Hematopoietic multipotent progenitor cell treated with erythropoietin and hydrocortisone succinate and interleukin-3 and kit ligand, for 6 days (in vitro differentiated cells): ENCODE measurements at regions not wholly inside any gene's neighbourhood (a gene's known extent, or its start where the extent isn't known, plus 50 kb on each side); places are given as distances from the start of the nearest gene placed in this dataset.

ENCODE experiments used
- DNase-seq: peaks from one replicate; pipeline ENCODE4 v3.0.0-alpha.2; 2015

DNA sequence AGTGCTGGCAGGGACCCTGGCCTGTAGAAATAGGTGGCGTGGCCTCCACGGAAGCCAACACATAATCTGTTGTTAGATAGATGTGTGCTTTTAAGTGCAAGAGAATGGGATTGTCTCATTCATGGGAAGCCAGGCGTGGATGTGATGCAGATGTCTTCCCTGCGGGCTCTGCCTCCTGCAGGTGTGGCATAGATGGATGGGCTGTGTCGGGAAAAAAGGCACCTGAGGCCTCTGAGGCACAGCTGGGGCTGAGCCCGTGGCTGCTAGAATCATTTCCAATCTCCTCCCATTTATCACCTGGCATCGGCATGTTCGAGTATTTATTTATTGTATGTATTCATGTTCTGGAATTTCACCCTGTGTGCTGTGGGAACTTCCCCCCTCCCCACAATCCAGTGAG lies 353.4 kb upstream of the AJAP1 start:
- DNase-seq = no peak

DNA sequence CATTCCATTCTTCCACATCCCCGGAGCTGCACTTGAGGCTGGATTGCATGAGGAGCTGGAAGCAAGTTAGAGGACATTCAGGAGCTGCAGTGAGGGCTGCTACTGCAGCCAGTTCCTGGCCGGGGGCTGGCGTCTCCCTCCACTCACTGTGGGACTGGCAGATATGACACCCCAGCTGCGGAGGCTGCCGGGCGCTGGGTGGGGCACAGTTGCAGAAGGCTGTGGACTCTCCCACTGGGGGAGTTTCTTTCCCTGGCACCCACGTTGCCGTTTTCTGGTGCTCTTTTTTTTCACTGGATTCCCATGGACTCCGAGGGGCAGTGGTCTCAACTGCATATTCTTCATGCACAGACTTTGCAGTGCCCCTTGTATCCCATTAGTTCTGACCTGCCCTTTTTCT lies 351.1 kb upstream of the AJAP1 start:
- no peak for DNase-seq

DNA sequence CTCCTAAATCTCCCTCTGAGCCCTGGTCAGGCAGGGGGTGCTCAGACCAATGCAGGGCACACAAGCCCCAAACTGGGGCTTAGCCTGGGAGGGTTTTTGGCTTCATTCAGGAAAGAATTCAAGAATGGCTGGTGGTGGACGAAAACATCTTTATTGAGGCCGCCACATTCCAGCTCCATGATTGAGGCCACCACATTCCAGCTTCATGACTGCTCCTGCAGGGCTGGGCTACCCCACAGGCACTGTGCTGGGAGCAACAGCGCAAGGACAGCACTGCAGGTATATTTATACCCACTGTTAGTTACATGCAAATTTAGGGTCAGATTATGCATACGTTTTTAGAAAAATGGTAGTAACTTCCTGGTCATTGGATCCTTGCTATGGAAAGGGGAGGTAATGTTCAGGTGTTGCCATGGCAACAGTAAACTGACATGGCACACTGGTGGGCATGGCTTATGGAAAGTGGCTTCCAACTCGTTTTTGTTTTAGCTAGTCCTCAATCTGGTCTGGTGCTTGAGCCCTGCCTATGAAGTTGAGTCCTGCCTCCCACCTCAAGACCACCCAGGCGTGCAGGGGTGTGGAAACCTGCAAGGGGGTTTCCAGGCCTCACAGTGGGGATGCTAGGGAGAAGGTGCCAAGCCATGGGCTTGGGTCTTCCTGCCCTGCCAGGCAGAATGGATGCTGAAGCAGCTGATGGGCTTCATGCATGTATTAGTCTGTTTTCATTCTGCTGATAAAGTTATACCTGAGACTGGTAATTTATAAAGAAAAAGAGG lies 348.7 kb upstream of the AJAP1 start:
- no peak for DNase-seq

DNA sequence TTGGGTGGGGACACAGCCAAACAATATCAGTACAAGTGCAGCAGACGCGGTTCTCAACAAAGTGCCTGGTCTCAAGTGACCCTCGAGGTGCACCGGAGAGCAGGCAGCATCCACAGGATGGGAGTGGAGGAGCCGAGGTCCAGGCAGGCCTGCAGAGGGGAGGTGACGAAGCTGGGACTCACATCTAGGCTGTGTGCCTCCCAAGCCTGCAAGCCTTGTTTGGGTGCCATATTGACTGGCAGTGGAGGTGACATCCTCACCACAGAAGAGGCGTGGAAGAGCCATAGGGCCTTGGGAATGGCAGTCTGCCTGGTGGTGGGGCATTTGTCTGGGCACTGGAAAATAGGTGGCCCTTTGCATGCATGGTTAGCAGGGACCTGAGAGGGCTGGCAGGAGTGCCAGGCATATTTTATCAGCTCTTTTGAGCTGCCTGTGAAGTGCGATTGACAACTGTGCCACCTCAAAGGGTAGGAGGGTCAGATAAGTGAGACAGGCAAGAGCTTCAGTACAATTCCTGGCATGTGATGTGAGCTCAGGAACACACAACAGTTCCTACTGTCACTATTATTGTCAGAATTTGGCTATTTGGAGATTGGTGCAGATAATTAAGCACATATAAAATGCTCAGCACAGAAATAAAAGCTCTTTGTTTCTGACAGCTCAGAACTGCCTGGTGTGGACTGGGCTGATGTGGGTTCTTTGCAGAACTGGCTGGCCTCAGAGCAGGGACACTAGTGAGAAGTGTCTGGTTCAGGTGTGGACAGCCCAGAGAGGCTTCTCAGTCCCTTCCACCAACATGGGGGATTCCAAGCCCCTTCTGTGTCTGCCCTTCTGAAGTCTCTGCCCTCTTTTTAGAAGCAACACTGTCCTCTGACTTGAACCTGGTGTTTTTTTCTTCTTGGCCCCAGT lies 347.6 kb upstream of the AJAP1 start:
- no peak for DNase-seq

DNA sequence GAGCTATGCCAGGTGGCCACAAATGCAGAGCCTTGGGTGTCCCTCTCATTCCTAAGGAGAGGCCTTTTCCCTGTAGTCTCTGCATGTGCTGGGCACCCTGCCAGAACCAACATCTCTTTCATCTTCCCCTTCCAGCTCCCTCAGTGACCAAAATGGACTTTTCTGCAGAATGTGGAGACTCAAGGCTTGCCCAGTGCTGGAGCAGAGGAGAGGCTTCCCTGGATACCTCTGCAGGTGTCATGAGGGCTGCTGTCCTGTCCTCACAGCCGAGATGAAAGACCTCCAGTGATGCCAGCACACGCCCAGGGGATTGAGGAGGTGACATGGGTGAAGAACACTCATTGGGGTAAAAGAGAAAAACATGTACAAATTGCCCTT lies 347.0 kb upstream of the AJAP1 start:
- DNase-seq = no peak

DNA sequence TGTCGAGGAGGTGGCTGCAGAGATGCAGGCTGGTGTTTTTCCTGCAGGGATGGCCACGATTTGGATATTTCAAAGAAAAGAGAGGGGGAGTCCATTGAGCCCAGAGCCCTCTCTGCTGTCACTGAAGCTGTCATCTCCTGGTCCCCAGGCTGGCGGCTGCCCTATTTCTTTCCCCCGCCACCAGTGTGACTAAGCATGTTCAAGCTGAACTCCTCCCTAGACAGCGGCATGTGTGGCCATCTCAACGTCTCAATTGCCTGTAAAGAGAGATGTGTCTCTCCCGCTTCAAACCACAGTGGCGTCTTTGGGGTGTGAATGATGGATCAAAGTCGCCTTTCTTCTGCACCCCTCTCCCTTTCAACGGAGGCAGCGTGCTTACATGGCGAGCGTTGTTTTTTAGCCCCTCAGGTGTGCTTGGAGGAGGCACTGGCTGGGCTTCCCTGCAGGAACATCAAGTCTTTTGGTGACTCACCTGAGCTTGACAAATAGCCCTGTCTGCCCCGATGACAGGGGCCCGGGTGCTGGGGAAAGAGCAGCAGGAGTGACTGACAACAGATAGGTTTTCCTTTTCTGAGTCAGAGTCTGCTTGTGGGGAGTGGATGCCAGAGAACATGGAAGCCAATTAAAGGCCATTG lies 346.4 kb upstream of the AJAP1 start:
- DNase-seq = no peak

DNA sequence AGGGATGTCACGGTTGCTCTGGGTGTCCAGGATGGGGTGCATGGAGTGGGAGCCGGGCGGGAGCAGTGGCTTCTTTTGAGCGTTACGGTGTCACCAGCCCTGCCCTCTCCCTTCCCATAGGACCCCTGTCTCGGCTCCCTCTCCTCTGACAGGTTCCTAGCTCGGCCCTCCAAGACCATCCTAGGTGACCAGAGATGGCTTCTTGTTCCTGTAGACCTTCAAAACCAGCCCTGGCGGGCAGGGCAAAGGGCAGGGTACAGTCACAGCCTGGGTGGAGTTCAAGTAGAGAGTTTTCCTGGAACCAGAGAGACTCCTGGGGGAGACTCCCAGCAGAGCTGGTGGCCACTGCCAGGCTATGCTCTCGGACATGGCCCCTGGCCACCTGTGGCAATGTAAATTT lies 345.6 kb upstream of the AJAP1 start:
- no peak for DNase-seq

DNA sequence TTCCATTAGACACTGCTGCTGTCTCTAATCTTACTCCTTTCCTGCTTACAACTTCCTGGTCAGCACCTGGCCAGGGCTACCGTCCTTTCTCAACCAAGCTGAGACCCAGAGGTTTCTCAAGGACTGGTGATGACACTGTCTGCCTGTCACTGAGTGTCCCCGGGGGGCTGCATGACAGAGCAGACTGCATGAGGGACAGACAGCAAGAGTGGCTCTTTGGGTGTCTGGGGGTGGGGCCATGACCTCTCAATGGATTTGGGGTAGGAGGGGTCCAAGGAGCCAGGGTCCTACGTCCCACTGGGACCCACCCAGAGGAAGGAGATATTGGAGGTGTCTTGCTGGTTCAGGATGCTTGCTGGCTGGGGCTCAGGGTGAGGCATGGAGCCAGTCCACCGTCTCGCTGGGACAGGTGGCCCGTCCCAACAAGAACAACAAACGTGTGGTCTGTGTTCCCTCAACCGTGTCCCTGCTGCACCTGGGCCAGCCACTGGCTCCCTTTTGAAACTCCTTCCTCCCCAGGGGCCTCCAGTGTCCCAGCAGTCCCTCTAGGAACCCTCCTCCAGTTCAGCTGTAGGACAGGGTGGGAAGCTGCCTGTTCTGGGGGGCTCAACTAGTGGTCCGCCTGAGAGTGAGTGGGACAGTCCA lies 344.6 kb upstream of the AJAP1 start:
- DNase-seq = no peak

DNA sequence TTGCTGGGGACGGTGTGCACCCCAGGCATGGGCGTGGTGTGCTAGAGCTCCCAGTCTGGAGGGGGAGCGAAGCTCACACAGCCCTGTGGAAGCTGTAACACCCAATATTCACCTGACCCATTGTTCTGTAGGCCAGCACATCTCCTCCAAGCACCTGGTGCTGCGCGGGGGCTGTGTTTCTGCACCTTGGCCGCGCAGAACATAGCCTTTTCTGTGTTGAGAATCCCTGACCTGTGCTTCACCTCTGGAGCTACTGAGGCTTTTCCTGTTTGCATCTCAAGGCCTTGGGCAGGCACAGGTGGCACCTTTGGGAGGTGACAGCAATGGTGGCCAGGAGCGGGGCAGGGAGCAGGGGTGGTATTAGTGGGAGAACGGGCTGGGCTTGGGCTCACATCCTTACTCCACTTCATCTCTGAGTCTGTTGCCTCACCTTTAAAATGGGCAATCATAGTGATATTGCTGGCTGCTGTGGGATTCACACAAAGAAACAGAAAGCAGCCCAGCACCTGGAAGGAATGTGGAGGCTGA lies 343.9 kb upstream of the AJAP1 start:
- DNase-seq = no peak

DNA sequence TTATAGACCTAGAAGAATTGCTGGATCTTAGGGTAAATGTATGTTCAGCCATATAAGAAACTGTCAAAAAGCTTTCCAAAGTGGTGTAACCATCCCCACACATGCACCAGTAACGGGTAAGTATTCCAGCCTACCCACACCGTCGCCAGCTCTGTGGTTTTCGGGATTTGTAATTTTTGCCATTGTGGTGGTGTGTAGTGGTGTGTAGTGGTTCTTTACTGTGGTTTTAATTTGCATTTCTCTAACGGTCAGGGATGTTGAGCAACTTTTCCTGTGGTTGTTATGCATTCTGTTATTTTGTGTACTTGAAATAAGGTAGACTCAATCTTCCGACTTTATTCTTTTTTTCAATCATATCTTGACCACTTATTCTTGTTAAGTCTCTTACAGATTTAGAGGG lies 342.4 kb upstream of the AJAP1 start:
- no peak for DNase-seq

DNA sequence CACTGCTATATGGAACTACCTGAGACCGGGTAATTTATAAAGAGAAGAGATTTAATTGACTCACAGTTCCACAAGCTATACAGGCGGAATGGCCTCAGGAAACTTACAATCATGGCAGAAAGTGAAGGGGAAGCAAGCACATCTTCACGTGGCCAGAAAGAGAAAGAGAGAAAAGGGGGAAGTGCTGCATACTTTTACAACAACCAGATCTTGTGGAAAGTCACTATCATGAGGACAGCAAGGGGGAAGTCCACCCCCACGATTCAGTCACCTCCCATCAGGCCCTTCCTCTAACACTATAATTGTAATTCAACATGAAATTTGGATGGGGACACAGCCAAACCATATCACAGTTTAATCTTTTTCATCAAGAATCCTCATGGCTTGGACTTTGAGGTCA lies 339.2 kb upstream of the AJAP1 start:
- no peak for DNase-seq

DNA sequence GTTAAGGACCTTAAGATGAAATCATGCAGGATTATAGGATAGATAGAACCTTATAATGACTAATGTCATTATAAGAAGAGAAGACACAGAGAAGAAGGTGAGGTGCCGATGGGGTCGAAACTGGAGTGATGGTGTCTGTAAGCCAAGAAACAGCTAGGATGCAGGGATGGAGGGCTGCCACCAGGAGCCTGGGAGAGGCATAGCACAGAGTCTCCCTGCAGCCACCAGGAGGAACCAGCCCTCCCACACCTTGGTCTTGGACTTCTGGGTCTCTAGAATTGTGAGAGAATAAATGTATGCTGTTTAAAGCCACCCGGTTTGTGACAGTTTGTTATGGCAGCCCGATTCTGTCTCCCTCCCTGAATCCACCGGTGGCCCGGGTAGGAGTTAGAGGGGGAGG lies 337.2 kb upstream of the AJAP1 start:
- DNase-seq = no peak

DNA sequence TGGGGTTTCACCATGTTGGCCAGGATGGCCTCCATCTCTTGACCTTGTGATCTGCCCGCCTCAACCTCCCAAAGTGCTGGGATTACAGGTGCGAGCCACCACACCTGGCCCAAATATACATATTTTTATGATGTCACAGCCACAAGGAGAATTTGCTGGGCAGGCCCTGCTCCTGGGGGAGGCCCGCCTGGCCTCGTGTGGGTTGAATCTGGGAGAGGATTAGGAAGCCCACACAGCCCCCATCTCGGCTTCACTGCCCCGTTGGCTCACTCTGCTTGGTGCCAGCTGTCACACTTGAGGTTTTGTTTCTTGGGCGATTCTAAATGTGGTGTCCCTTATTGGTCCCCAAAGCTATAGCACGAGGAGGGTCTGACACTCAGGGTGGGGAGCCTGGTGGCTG lies 335.7 kb upstream of the AJAP1 start:
- no peak for DNase-seq

DNA sequence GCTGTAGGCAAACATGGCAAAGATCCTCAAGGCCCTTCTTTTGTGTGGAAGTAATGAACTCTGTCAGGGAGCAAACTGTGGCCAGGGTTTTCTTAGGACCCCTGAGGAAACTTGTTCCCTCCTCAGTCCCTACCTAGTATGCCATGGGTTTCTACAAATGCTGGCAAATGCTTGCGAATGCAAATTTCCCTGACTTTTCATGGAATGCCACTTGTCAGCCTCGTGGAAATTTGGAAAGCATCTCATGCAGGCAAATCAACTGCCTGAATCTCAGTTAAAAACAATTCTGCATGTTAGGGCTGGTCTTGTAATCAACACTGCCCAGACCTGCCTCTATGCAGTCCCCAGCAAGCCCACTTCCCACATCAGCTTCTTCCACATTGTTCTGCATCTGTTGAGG lies 334.9 kb upstream of the AJAP1 start:
- no peak for DNase-seq

DNA sequence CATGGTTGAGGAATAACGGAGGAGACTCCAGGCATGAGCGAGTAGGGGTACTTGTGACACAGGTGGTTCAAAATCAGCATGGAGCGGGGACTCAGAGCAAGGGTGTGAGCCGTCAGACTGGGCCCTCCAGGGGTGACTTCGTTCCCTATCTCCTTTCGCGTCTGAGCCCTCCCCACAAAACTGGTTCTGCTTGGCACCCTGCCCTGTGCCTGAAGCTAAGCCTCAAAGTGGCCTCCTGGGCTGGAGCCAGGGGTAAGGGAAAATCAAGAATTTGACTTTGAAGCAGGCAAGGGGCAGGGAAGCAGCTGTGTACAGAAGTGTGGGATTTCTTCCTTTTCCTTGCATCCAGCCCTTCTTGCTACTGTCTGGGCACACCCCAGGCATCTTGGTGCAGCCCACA lies 331.5 kb upstream of the AJAP1 start:
- peak; percentile 76 for DNase-seq

DNA sequence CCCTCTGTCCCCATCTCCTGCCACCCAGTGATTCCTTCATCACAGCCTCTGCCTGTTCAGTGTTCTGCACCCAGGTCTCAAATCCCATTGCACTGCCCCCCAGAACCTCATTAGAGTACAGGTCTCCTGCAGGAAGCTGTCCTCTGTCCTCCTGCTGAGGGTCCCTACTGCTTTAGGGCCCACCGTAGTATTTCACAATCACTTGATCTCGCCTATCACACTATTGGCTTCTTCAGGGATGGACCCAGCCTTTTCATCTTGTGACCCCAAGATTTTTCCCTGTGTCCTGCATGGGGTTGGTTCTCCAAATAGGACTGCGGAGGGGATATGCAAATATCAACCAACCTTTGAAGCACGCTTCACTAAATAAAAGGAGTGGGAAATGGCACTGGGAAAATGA lies 331.1 kb upstream of the AJAP1 start:
- DNase-seq = no peak

DNA sequence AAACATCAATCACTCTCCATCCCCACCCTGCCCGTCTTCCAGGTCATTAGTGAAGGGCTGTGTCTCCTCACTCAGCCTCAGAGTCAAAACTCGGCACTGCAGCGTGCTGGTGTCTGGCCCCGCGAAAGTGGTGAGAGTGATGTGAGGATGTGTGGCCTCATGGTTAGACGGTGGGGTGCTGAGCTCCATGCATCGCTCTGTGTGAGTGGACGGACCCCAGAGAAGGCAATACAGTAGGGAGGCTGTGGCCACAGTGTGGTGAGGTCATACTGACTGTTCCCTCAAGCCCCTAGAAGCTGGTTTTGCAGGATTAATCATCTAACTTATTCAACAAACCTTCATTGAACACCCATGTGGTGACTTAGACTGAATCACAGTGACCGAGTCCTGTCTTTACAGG lies 329.9 kb upstream of the AJAP1 start:
- no peak for DNase-seq

DNA sequence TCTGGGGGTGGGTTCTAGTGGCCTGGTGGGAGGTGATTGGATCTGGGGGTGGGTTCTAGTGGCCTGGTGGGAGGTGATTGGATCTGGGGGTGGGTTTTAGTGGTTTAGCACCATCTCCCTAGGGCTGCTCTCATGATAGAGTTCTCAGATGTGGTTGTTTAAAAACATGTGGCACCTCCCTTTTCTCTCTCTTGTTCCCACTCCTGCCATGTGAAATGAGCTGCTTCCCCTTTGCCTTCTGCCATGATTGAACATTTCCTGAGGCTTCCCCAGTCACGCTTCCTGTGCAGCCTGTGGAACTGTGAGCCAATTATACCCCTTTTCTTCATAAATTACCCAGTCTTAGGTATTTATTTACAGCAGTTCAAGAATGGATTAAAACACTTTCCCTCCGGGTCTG lies 327.3 kb upstream of the AJAP1 start:
- no peak for DNase-seq

DNA sequence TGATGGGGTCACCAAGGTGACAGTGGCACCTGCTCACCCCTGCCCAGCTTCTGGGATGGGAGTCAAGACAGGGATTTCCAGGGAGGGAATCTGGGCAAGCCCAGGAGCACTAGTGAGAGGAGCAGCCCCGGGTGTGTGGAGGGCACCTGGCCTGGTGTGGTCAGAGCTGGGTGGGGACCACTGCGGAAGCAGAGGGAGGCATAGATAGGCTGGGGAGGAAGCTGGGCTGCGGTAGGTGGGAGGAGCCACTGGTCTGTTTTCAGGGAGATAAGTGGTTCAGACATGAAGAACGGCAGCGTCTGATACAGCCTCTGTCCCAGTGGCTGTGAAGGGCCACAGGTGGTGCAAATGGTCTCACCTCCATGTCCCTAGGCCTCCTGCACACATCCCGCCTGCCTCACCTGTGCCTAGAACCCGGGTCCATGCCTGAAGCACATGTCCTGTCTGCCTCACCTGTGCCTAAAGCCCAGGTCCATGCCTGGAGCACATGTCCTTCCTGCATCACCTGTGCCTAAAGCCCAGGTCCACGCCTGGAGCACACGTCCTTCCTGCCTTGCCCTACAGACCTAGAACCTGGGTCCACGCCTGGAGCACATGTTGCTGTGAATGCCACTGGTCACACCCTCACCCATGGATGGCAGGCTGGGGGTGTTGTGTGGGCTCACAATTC lies 325.9 kb upstream of the AJAP1 start:
- DNase-seq = peak; percentile 91

DNA sequence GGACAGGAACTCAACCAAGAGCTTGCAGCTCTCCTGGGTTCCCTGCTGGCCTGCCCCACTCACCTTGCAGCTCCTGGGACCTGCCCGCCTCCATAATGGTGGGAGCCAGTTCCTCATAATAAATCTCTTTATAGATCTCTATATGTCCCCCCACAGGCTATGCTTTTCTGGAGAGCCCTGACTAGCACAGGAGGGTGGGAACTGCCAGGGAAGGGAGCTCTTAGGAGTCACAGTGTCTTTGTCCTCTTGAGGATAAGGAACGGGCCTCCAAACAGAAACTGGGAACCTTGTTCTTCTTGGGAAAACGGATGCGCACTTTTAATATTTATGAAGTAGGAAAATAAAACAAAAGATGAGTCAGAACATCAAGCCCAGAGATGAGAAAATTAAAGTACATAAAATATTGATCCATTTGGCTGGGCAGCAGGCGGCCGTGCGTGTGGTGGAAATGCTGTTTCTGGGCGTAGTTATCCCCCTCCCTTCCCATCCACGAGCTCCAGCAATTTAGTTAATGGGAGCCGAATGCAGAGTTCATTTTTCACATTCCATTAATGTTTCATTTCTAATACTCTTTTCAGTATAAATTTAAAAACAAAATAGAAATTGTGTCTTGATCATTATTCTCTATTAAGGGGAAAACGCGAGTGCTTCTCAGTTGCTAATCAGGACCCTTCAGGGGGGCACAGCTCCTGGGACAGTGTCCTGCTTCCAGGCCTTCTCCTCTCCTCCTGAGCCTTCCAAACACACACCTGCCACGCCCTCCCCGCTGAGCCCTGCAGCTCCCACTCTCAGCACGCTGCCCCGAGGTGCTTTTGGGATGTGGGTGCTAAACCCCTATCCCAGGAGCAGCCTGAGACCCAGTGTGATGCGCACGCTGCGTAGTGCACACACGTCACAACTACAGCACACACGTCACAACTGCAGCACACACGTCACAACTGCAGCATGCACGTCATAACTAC lies 323.3 kb upstream of the AJAP1 start:
- no peak for DNase-seq

DNA sequence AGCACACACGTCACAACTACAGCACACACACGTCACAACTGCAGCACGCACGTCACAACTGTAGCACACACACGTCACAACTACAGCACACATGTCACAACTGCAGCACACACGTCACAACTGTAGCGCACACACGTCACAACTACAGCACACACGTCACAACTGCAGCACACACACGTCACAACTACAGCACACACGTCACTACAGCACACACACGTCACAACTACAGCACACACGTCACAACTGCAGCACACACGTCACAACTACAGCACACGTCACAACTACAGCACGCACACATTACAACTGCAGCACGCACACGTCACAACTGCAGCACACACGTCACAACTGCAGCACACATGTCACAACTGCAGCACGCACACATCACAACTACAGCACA lies 322.6 kb upstream of the AJAP1 start:
- DNase-seq = no peak
